ENCODE measurements at regions not wholly inside any gene's neighbourhood (a gene's known extent, or its start where the extent isn't known, plus 50 kb on each side); places are given as distances from the start of the nearest gene placed in this dataset.

DNA sequence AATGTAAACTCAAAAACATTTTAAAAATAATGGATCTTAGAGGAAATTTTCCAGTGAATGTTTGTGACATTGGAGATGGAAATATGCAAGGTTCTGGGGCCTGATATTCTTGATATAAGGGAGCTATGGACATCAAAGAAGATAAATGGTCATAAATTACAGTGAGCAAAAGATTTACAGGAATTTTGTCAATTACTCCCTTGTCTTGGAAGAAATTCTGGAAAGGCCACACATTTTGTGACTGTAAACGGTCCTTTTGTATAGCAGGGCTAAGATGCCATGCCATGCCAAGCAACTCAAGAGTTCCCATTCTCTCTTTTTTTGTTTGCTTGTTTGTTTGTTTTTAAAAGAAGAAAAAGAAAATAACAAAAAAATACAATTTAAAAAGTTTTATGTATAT is 1186.2 kb upstream of the CITED2 start:
- Histone ChIP-seq H3K4me1 (ENCODE audit: control insufficient read depth in 1 of 2, insufficient read depth in 2 of 2, low read length in 2 of 2) (no peaks in the 10 kb centered on the region), H3K27me3 (ENCODE audit: low read depth, low read length) (no peaks in the 10 kb centered on the region), H3K36me3 (ENCODE audit: control insufficient read depth in 1 of 2, insufficient read depth in 2 of 2, low read length in 2 of 2) (no peaks in the 10 kb centered on the region), H3K9me3 (ENCODE audit: control insufficient read depth in 1 of 2, low read length in 2 of 2) (no peaks in the 10 kb centered on the region), H3K27ac (ENCODE audit: low read length) (no peak overlapping the region), H3K4me3 (ENCODE audit: low read depth in 1 of 2, low read length in 2 of 2) (no peak overlapping the region)

DNA sequence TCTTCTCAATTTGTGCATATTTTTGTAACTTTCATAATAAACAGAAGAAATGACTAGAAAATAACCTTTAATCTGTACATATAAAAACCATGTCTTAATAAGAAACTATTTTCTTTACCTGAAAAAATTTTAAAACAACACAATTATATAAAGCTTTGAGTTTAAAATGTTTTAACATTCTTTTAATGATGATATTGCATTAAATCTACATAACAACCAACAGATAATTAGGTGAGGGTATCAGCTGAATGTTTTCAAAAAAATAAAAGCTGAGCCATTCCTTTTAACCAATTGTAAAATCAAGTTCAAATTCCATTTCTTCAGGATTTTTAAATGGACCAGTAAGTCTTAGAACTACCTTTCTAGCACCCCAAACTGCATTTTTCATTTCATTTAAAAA is 1185.0 kb upstream of the CITED2 start:
- Histone ChIP-seq H3K27ac (ENCODE audit: low read length) (no peak overlapping the region), H3K27me3 (ENCODE audit: low read depth, low read length) (no peaks in the 10 kb centered on the region), H3K4me3 (ENCODE audit: low read depth in 1 of 2, low read length in 2 of 2) (no peak overlapping the region), H3K4me1 (ENCODE audit: control insufficient read depth in 1 of 2, insufficient read depth in 2 of 2, low read length in 2 of 2) (no peaks in the 10 kb centered on the region), H3K9me3 (ENCODE audit: control insufficient read depth in 1 of 2, low read length in 2 of 2) (no peaks in the 10 kb centered on the region), H3K36me3 (ENCODE audit: control insufficient read depth in 1 of 2, insufficient read depth in 2 of 2, low read length in 2 of 2) (no peaks in the 10 kb centered on the region)

DNA sequence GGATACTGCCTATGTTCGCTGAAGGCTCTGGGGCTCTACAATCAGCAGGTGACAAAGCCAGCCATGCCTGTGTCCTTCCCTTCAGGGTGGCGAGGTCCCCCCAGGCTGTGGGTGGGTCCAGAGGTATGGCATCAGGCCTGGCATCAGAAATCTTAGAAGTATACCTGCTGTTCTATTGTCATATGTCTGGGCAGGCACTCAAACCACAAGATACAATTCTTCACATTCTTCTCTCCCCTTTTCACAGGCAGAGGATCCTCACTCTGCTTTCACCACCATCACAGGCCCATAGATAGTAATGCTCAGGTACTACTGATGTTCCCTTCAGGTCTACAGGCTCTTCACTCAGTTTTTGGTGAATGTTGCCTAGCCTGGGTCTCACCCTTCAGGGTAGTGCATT is 1180.0 kb upstream of the CITED2 start:
- Histone ChIP-seq H3K36me3 (ENCODE audit: control insufficient read depth in 1 of 2, insufficient read depth in 2 of 2, low read length in 2 of 2) (no peaks in the 10 kb centered on the region), H3K27me3 (ENCODE audit: low read depth, low read length) (no peaks in the 10 kb centered on the region), H3K27ac (ENCODE audit: low read length) (no peak overlapping the region), H3K9me3 (ENCODE audit: control insufficient read depth in 1 of 2, low read length in 2 of 2) (no peaks in the 10 kb centered on the region), H3K4me3 (ENCODE audit: low read depth in 1 of 2, low read length in 2 of 2) (no peak overlapping the region), H3K4me1 (ENCODE audit: control insufficient read depth in 1 of 2, insufficient read depth in 2 of 2, low read length in 2 of 2) (no peaks in the 10 kb centered on the region)

DNA sequence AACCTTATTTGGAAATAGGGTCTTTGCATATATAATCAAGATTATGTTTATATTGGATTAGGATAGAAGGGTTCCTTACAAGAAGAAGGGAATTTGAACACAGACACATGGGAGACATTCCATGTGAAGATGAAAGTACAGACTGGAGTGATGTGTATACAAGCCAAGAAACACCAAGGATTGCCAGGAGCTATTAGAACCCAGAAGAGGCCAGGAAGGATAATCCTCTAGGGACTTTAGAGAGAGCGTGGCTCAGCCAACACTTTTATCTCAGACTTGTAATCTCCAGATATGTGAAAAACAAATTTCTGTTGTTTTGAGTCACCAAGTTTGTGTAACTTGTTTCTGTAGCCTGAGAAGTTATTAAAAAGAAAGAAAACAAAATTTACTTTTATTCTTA is 1173.9 kb upstream of the CITED2 start:
- Histone ChIP-seq H3K27me3 (ENCODE audit: low read depth, low read length) (no peaks in the 10 kb centered on the region), H3K4me3 (ENCODE audit: low read depth in 1 of 2, low read length in 2 of 2) (no peak overlapping the region), H3K36me3 (ENCODE audit: control insufficient read depth in 1 of 2, insufficient read depth in 2 of 2, low read length in 2 of 2) (no peaks in the 10 kb centered on the region), H3K4me1 (ENCODE audit: control insufficient read depth in 1 of 2, insufficient read depth in 2 of 2, low read length in 2 of 2) (no peaks in the 10 kb centered on the region), H3K9me3 (ENCODE audit: control insufficient read depth in 1 of 2, low read length in 2 of 2) (no peaks in the 10 kb centered on the region), H3K27ac (ENCODE audit: low read length) (no peak overlapping the region)

DNA sequence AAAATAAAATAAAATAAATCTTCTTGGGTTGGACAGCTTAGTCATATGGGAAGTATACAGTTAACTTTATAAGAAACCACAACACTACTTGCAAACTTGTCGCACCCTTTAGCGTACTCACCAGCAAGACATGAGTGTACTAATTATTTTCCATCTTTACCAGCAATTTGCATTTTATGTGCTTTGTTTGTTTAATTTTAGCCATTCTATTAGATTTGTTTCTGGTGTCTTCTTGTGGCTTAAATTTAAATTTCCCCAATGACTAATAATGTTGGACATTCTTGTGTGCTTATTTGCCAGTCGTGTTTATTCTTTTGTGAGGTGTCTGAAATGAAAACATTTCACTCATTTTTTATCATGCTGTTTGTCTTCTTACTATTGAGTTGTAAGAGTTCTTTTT is 1172.2 kb upstream of the CITED2 start:
- H3K4me3 ChIP-seq (ENCODE audit: low read depth in 1 of 2, low read length in 2 of 2): no peak overlapping the region
- no peaks in the 10 kb centered on the region for H3K27me3 ChIP-seq (ENCODE audit: low read depth, low read length)
- H3K4me1 ChIP-seq (ENCODE audit: control insufficient read depth in 1 of 2, insufficient read depth in 2 of 2, low read length in 2 of 2): no peaks in the 10 kb centered on the region
- no peak overlapping the region for H3K27ac ChIP-seq (ENCODE audit: low read length)
- no peaks in the 10 kb centered on the region for H3K9me3 ChIP-seq (ENCODE audit: control insufficient read depth in 1 of 2, low read length in 2 of 2)
- H3K36me3 ChIP-seq (ENCODE audit: control insufficient read depth in 1 of 2, insufficient read depth in 2 of 2, low read length in 2 of 2): no peaks in the 10 kb centered on the region

DNA sequence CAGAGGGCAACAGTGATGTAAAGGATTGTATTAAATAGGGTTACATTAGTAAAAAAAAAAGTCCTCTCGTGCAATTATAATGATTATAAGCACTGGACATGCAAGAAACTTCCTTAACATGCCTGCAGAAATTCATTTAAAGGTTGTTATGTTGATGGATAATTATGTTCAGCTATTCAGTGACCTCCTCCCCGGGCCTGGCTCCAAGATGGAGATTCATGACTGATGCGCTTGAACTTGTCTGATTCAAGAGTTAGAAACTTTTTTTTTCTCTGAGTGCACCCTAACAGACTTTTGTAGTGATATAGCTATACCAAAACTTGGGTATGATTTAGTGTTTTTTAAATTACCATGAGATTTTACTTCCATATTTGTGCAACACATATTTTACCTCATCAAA is 1170.0 kb upstream of the CITED2 start:
- H3K9me3 ChIP-seq (ENCODE audit: control insufficient read depth in 1 of 2, low read length in 2 of 2): no peaks in the 10 kb centered on the region
- H3K4me3 ChIP-seq (ENCODE audit: low read depth in 1 of 2, low read length in 2 of 2): no peak overlapping the region
- H3K27ac ChIP-seq (ENCODE audit: low read length): no peak overlapping the region
- H3K36me3 ChIP-seq (ENCODE audit: control insufficient read depth in 1 of 2, insufficient read depth in 2 of 2, low read length in 2 of 2): no peaks in the 10 kb centered on the region
- H3K4me1 ChIP-seq (ENCODE audit: control insufficient read depth in 1 of 2, insufficient read depth in 2 of 2, low read length in 2 of 2): no peaks in the 10 kb centered on the region
- no peaks in the 10 kb centered on the region for H3K27me3 ChIP-seq (ENCODE audit: low read depth, low read length)

DNA sequence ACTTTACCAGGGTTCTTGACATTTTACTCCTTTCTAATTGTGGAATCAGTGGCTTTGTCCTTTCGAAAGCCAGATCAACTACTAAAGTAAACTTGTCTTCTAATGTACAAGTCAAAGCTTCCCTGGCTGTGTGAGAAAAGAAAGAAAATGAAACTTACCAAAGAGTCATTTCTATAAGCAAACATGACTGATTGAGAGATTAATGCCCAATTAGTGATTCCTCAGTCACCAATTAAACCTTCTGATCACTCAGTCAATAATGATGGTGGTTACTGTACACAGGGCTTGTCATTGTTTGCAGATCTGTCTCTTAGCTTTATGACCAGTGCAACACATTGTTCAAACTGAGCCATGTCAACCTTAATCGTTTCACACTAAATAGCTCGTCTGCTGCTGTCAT is 1168.4 kb upstream of the CITED2 start:
- Histone ChIP-seq H3K27me3 (ENCODE audit: low read depth, low read length) (no peaks in the 10 kb centered on the region), H3K4me3 (ENCODE audit: low read depth in 1 of 2, low read length in 2 of 2) (no peak overlapping the region), H3K4me1 (ENCODE audit: control insufficient read depth in 1 of 2, insufficient read depth in 2 of 2, low read length in 2 of 2) (peaks cover 0 to 2% of the 10 kb centered on the region in 2 donors), H3K36me3 (ENCODE audit: control insufficient read depth in 1 of 2, insufficient read depth in 2 of 2, low read length in 2 of 2) (no peaks in the 10 kb centered on the region), H3K9me3 (ENCODE audit: control insufficient read depth in 1 of 2, low read length in 2 of 2) (no peaks in the 10 kb centered on the region), H3K27ac (ENCODE audit: low read length) (no peak overlapping the region)

DNA sequence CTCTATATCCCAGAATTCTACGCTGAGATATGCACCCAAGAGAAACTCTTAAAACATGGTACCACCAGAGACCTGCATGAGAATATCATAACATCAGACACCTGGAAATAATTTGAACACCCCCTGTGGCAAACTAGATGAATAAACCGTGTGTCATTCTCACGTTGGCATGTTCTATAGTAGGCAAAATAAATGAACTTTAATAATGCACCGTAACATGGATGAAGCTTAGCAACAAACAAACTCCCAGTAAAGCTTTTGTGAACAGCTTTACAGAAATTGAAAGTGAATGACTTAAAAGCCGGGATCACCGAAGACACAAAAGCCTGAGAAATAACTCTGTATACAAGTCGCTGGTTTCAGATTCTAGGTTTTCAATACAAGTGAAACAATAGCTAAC is 1166.8 kb upstream of the CITED2 start:
- Histone ChIP-seq H3K27ac (ENCODE audit: low read length) (no peak overlapping the region), H3K4me1 (ENCODE audit: control insufficient read depth in 1 of 2, insufficient read depth in 2 of 2, low read length in 2 of 2) (peaks cover 0 to 9% of the 10 kb centered on the region in 2 donors), H3K9me3 (ENCODE audit: control insufficient read depth in 1 of 2, low read length in 2 of 2) (no peaks in the 10 kb centered on the region), H3K4me3 (ENCODE audit: low read depth in 1 of 2, low read length in 2 of 2) (no peak overlapping the region), H3K27me3 (ENCODE audit: low read depth, low read length) (no peaks in the 10 kb centered on the region), H3K36me3 (ENCODE audit: control insufficient read depth in 1 of 2, insufficient read depth in 2 of 2, low read length in 2 of 2) (peaks cover 0 to 4% of the 10 kb centered on the region in 2 donors)

DNA sequence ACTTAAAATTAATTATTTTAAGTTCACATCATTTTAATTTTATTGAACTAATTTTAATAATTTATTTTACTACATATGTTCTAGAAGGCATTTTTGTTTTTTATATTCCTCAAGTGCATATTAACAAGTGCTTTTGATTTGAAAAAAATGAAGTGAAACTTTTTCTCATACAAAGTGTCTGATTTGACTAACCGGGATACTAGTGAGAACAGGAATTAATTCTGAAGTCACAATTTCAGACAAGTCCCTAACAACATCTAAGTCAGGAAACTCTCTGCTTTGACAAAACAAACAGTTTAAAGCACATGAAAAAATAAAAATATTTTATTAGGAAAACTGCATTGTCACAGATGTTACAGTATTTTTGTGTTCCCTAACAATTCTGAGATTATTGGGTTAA is 1166.3 kb upstream of the CITED2 start:
- H3K27me3 ChIP-seq (ENCODE audit: low read depth, low read length): no peaks in the 10 kb centered on the region
- H3K9me3 ChIP-seq (ENCODE audit: control insufficient read depth in 1 of 2, low read length in 2 of 2): peaks cover 0 to 4% of the 10 kb centered on the region in 2 donors
- H3K27ac ChIP-seq (ENCODE audit: low read length): no peak overlapping the region
- H3K4me3 ChIP-seq (ENCODE audit: low read depth in 1 of 2, low read length in 2 of 2): no peak overlapping the region
- H3K36me3 ChIP-seq (ENCODE audit: control insufficient read depth in 1 of 2, insufficient read depth in 2 of 2, low read length in 2 of 2): peaks cover 0 to 4% of the 10 kb centered on the region in 2 donors
- H3K4me1 ChIP-seq (ENCODE audit: control insufficient read depth in 1 of 2, insufficient read depth in 2 of 2, low read length in 2 of 2): peaks cover 0 to 9% of the 10 kb centered on the region in 2 donors

DNA sequence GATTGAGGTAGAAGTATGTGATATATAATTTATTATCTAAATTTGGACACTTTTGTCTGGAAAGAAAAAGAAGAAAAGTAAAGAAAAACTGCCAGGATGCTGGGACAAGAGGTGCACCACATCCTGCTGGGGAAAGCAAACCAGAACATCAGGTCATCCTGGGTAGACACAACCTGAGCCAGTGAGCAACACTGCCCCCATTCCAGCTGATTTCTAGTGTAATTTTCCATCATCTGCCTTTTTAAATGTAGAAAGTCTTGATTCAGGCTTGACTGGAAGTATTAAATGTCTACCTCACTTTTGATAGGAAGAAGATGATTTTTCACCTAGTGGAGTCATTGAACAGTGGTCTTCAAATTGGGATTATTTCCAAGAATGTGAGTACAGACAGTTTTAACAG is 1164.5 kb upstream of the CITED2 start:
- Histone ChIP-seq H3K27me3 (ENCODE audit: low read depth, low read length) (no peaks in the 10 kb centered on the region), H3K4me1 (ENCODE audit: control insufficient read depth in 1 of 2, insufficient read depth in 2 of 2, low read length in 2 of 2) (peaks cover 0 to 9% of the 10 kb centered on the region in 2 donors), H3K36me3 (ENCODE audit: control insufficient read depth in 1 of 2, insufficient read depth in 2 of 2, low read length in 2 of 2) (peaks cover 0 to 4% of the 10 kb centered on the region in 2 donors), H3K4me3 (ENCODE audit: low read depth in 1 of 2, low read length in 2 of 2) (no peak overlapping the region), H3K27ac (ENCODE audit: low read length) (peak overlapping the region; percentile 73), H3K9me3 (ENCODE audit: control insufficient read depth in 1 of 2, low read length in 2 of 2) (peaks cover 0 to 14% of the 10 kb centered on the region in 2 donors)

DNA sequence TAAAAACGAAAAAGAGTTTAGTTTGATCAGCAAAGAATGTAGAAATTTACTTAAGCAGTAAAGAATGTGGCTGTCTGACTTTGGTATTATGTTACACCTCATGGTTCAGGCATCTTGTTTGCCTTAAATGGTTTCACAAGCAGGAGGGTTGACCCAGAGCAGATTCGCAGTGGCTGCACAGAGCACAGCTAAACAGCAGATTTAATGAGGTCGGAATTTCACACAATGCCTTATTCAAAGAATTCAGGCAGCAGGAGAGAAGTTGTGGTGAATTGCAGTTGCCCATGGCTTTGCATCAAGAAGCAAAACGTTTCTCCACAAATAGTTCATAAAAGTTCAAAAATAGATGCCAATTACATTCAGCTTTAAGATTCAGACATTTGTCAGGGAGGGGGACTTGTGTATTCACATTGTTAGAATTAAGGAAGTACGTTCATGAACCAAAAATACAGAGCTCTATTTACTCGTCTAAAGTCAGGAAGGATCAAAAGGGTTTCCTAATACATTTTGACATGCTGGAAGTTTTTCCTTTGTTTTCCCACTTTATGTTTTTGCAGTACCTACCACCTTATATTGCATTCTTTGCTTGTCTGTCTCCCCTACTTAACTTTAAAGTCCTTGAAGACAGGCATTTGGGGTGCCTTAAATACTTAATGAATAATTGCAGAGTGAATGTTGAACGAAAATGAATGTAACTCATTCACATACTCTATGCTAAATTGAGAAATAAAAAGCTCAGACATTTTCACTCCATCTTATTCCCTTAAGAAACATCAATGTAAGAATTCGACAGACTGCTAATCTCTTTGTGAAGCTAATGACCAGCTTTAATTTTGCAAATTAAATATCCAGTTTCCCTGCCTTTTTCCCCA is 1163.6 kb upstream of the CITED2 start:
- Histone ChIP-seq H3K4me3 (ENCODE audit: low read depth in 1 of 2, low read length in 2 of 2) (no peak overlapping the region), H3K36me3 (ENCODE audit: control insufficient read depth in 1 of 2, insufficient read depth in 2 of 2, low read length in 2 of 2) (peaks cover 0 to 4% of the 10 kb centered on the region in 2 donors), H3K9me3 (ENCODE audit: control insufficient read depth in 1 of 2, low read length in 2 of 2) (peaks cover 0 to 14% of the 10 kb centered on the region in 2 donors), H3K27ac (ENCODE audit: low read length) (peak overlapping the region; percentile 73), H3K4me1 (ENCODE audit: control insufficient read depth in 1 of 2, insufficient read depth in 2 of 2, low read length in 2 of 2) (peaks cover 0 to 9% of the 10 kb centered on the region in 2 donors), H3K27me3 (ENCODE audit: low read depth, low read length) (no peaks in the 10 kb centered on the region)

DNA sequence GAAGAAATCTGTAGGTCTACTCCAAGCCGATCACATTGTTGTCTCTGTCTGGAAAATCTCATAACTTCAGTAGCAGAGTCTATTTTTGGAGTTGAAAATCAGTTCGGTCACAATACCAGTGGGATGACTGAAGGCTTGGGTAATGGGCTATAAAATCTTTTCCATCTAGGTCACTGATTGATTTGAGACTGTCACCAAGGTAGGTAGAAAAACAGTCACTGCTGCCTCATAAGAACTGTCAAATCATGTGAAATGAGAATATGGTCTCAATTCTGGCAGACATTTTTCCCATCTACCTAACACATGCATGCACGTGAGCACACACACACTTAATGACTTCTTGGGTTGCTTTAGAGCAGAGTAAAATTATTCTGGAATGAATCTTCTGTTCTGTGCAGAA is 1162.8 kb upstream of the CITED2 start:
- Histone ChIP-seq H3K27me3 (ENCODE audit: low read depth, low read length) (no peaks in the 10 kb centered on the region), H3K4me1 (ENCODE audit: control insufficient read depth in 1 of 2, insufficient read depth in 2 of 2, low read length in 2 of 2) (peaks cover 0 to 9% of the 10 kb centered on the region in 2 donors), H3K4me3 (ENCODE audit: low read depth in 1 of 2, low read length in 2 of 2) (no peak overlapping the region), H3K9me3 (ENCODE audit: control insufficient read depth in 1 of 2, low read length in 2 of 2) (peaks cover 0 to 14% of the 10 kb centered on the region in 2 donors), H3K27ac (ENCODE audit: low read length) (peak overlapping the region; percentile 73), H3K36me3 (ENCODE audit: control insufficient read depth in 1 of 2, insufficient read depth in 2 of 2, low read length in 2 of 2) (peaks cover 0 to 4% of the 10 kb centered on the region in 2 donors)
